ENCODE measurements at regions not wholly inside any gene's neighbourhood (a gene's known extent, or its start where the extent isn't known, plus 50 kb on each side); places are given as distances from the start of the nearest gene placed in this dataset.
"Not testable (repeated sequence)": the region's sequence is repeated elsewhere in the genome, so short reads cannot be mapped to it uniquely, and the experiment has no call there.

DNA sequence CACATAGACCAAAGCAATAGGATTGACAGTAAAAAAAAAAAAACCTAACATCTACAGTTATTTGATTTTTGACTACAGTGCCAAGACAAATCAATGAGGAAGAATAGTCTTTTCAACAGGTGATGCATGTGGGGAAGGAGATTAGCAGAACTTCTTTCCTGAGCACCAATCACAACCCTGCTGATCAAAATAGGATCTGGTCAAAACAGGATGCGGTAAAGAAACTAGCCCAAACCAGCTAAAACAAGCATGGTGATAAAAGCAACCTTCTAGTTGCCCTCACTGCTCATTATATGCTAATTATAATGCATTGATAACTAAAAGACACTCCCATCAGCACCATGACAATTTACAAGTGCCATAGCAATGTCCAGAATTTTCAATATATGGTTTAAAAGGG is 667.5 kb downstream of the GRXCR1 start:
- Histone ChIP-seq H3K4me1 (ENCODE audit: control insufficient read depth in 1 of 2, insufficient read depth in 2 of 2, low read length in 2 of 2) (no peaks in the 10 kb centered on the region), H3K27me3 (ENCODE audit: control insufficient read depth in 1 of 2, insufficient read depth in 2 of 2, low read length in 2 of 2) (no peaks in the 10 kb centered on the region), H3K27ac (ENCODE audit: low read depth, low read length) (no peak overlapping the region), H3K4me3 (ENCODE audit: low read depth in 1 of 2, low read length in 2 of 2) (no peak overlapping the region), H3K9ac (ENCODE audit: low read depth in 1 of 2, low read length in 2 of 2) (no peak overlapping the region), H3K36me3 (ENCODE audit: control insufficient read depth in 1 of 2, insufficient read depth in 2 of 2, low read length in 2 of 2) (no peaks in the 10 kb centered on the region), H3K9me3 (ENCODE audit: control insufficient read depth in 1 of 2, low read length in 2 of 2) (peaks cover 4 to 14% of the 10 kb centered on the region in 2 donors)

- H3K27ac ChIP-seq (ENCODE audit: low read depth, low read length) = no peak overlapping the region
- no peaks in the 10 kb centered on the region for H3K4me1 ChIP-seq (ENCODE audit: control insufficient read depth in 1 of 2, insufficient read depth in 2 of 2, low read length in 2 of 2)
Observed at GRCh38 chr4:43564107-43564506, 671.6 kb downstream of the GRXCR1 start.

GRCh38 chr4:43564591-43564990 is 672.1 kb downstream of the GRXCR1 start:
- Histone ChIP-seq H3K9me3 (ENCODE audit: control insufficient read depth in 1 of 2, low read length in 2 of 2) (peaks cover 2 to 7% of the 10 kb centered on the region in 2 donors), H3K27me3 (ENCODE audit: control insufficient read depth in 1 of 2, insufficient read depth in 2 of 2, low read length in 2 of 2) (no peaks in the 10 kb centered on the region), H3K36me3 (ENCODE audit: control insufficient read depth in 1 of 2, insufficient read depth in 2 of 2, low read length in 2 of 2) (no peaks in the 10 kb centered on the region), H3K27ac (ENCODE audit: low read depth, low read length) (no peak overlapping the region), H3K9ac (ENCODE audit: low read depth in 1 of 2, low read length in 2 of 2) (no peak overlapping the region), H3K4me1 (ENCODE audit: control insufficient read depth in 1 of 2, insufficient read depth in 2 of 2, low read length in 2 of 2) (no peaks in the 10 kb centered on the region), H3K4me3 (ENCODE audit: low read depth in 1 of 2, low read length in 2 of 2) (no peak overlapping the region)

More at GRCh38 chr4:43564107-43564506, 671.6 kb downstream of the GRXCR1 start:
- H3K36me3 ChIP-seq (ENCODE audit: control insufficient read depth in 1 of 2, insufficient read depth in 2 of 2, low read length in 2 of 2) = no peaks in the 10 kb centered on the region
- H3K9ac ChIP-seq (ENCODE audit: low read depth in 1 of 2, low read length in 2 of 2) = no peak overlapping the region
- H3K27me3 ChIP-seq (ENCODE audit: control insufficient read depth in 1 of 2, insufficient read depth in 2 of 2, low read length in 2 of 2) = no peaks in the 10 kb centered on the region
- peaks cover 2 to 7% of the 10 kb centered on the region in 2 donors for H3K9me3 ChIP-seq (ENCODE audit: control insufficient read depth in 1 of 2, low read length in 2 of 2)
- H3K4me3 ChIP-seq (ENCODE audit: low read depth in 1 of 2, low read length in 2 of 2) = no peak overlapping the region

- Histone ChIP-seq H3K4me1 (ENCODE audit: control insufficient read depth in 1 of 2, insufficient read depth in 2 of 2, low read length in 2 of 2) (no peaks in the 10 kb centered on the region), H3K4me3 (ENCODE audit: low read depth in 1 of 2, low read length in 2 of 2) (no peak overlapping the region), H3K36me3 (ENCODE audit: control insufficient read depth in 1 of 2, insufficient read depth in 2 of 2, low read length in 2 of 2) (no peaks in the 10 kb centered on the region), H3K27me3 (ENCODE audit: control insufficient read depth in 1 of 2, insufficient read depth in 2 of 2, low read length in 2 of 2) (no peaks in the 10 kb centered on the region), H3K9me3 (ENCODE audit: control insufficient read depth in 1 of 2, low read length in 2 of 2) (peaks cover 3 to 7% of the 10 kb centered on the region in 2 donors), H3K27ac (ENCODE audit: low read depth, low read length) (no peak overlapping the region), H3K9ac (ENCODE audit: low read depth in 1 of 2, low read length in 2 of 2) (no peak overlapping the region)
Observed at GRCh38 chr4:43567644-43568043, 675.1 kb downstream of the GRXCR1 start.

DNA sequence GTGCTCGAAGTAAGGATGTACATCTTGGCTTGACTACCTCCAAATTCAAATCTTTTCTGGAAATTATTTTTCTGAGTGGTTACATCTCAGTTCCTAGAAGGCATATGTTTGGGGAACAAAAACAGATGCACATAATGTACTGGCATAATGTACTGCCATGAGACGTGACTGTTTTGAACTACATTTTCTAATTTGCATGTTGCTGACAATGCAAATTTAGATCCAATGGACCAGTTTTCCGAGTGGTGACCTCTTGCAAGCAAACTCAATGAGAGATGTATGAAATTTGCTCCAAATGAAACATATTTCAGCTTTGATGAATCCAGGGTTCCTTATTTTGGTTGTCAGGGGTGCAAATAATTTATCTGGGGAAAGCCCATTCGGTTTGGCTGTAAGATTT is 694.3 kb downstream of the GRXCR1 start:
- Histone ChIP-seq H3K27me3 (ENCODE audit: control insufficient read depth in 1 of 2, insufficient read depth in 2 of 2, low read length in 2 of 2) (no peaks in the 10 kb centered on the region), H3K4me3 (ENCODE audit: low read depth in 1 of 2, low read length in 2 of 2) (no peak overlapping the region), H3K9ac (ENCODE audit: low read depth in 1 of 2, low read length in 2 of 2) (no peak overlapping the region), H3K9me3 (ENCODE audit: control insufficient read depth in 1 of 2, low read length in 2 of 2) (peaks cover 0 to 5% of the 10 kb centered on the region in 2 donors), H3K36me3 (ENCODE audit: control insufficient read depth in 1 of 2, insufficient read depth in 2 of 2, low read length in 2 of 2) (no peaks in the 10 kb centered on the region), H3K27ac (ENCODE audit: low read depth, low read length) (no peak overlapping the region), H3K4me1 (ENCODE audit: control insufficient read depth in 1 of 2, insufficient read depth in 2 of 2, low read length in 2 of 2) (no peaks in the 10 kb centered on the region)

GRCh38 chr4:43587758-43588157 is 695.2 kb downstream of the GRXCR1 start:
- Histone ChIP-seq H3K4me3 (ENCODE audit: low read depth in 1 of 2, low read length in 2 of 2) (no peak overlapping the region), H3K27ac (ENCODE audit: low read depth, low read length) (no peak overlapping the region), H3K4me1 (ENCODE audit: control insufficient read depth in 1 of 2, insufficient read depth in 2 of 2, low read length in 2 of 2) (no peaks in the 10 kb centered on the region), H3K9me3 (ENCODE audit: control insufficient read depth in 1 of 2, low read length in 2 of 2) (peaks cover 0 to 5% of the 10 kb centered on the region in 2 donors), H3K36me3 (ENCODE audit: control insufficient read depth in 1 of 2, insufficient read depth in 2 of 2, low read length in 2 of 2) (no peaks in the 10 kb centered on the region), H3K27me3 (ENCODE audit: control insufficient read depth in 1 of 2, insufficient read depth in 2 of 2, low read length in 2 of 2) (no peaks in the 10 kb centered on the region), H3K9ac (ENCODE audit: low read depth in 1 of 2, low read length in 2 of 2) (no peak overlapping the region)

DNA sequence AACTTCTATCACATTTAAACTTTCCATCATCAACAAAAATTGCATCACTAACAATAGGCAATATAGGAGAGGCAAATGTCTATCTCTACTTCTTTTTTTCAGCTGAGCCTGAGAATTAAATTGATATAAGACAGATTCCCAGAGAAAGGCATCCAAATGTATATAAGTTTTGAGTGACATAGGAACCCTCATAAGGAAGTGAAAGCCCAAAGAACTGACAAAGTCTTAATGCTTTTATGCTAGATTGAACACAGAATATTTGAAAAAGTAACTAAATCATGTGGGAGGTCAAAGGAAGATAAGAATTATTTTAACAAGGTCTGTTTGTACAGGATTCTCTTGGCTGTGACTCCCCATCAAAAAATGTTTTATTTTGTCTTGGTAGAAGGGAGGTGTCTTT is 714.9 kb downstream of the GRXCR1 start:
- Histone ChIP-seq H3K27me3 (ENCODE audit: control insufficient read depth in 1 of 2, insufficient read depth in 2 of 2, low read length in 2 of 2) (no peaks in the 10 kb centered on the region), H3K36me3 (ENCODE audit: control insufficient read depth in 1 of 2, insufficient read depth in 2 of 2, low read length in 2 of 2) (no peaks in the 10 kb centered on the region), H3K9ac (ENCODE audit: low read depth in 1 of 2, low read length in 2 of 2) (no peak overlapping the region), H3K27ac (ENCODE audit: low read depth, low read length) (no peak overlapping the region), H3K9me3 (ENCODE audit: control insufficient read depth in 1 of 2, low read length in 2 of 2) (peaks cover 0 to 14% of the 10 kb centered on the region in 2 donors), H3K4me1 (ENCODE audit: control insufficient read depth in 1 of 2, insufficient read depth in 2 of 2, low read length in 2 of 2) (no peaks in the 10 kb centered on the region), H3K4me3 (ENCODE audit: low read depth in 1 of 2, low read length in 2 of 2) (no peak overlapping the region)

DNA sequence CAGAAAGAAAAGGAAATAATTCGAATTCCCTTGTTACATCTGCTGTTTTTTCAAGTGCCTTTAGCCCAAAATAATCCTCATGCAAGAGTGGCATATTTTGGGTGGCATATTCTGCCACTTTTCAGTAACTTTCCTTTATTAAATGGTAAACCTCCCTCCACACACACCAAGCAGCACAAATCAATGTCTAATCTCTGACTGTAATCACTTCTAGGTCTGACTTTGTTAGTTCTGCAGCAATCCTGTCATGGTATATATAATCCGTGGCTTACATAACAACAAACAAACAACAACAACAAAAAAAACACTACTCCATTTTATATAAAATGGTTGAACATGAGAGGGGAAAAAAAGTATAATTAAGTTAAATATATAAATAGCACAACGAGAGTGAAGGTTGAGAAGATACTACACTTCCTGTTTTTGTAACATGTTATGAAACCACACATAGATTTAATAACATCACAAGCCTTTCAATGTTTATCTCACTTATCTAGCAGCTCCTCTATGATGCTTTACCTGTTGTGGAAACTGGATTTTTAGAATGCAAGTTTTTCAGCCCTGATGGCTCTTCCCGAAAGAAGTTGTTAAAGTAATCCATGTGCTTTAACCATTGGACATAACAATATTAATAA is 715.4 kb downstream of the GRXCR1 start:
- peaks cover 0 to 13% of the 10 kb centered on the region in 2 donors for H3K9me3 ChIP-seq (ENCODE audit: control insufficient read depth in 1 of 2, low read length in 2 of 2)
- no peaks in the 10 kb centered on the region for H3K4me1 ChIP-seq (ENCODE audit: control insufficient read depth in 1 of 2, insufficient read depth in 2 of 2, low read length in 2 of 2)
- H3K36me3 ChIP-seq (ENCODE audit: control insufficient read depth in 1 of 2, insufficient read depth in 2 of 2, low read length in 2 of 2) = no peaks in the 10 kb centered on the region
- no peak overlapping the region for H3K4me3 ChIP-seq (ENCODE audit: low read depth in 1 of 2, low read length in 2 of 2)
- no peak overlapping the region for H3K9ac ChIP-seq (ENCODE audit: low read depth in 1 of 2, low read length in 2 of 2)
- no peaks in the 10 kb centered on the region for H3K27me3 ChIP-seq (ENCODE audit: control insufficient read depth in 1 of 2, insufficient read depth in 2 of 2, low read length in 2 of 2)
- H3K27ac ChIP-seq (ENCODE audit: low read depth, low read length) = no peak overlapping the region

GRCh38 chr4:43619219-43619618 is 726.7 kb downstream of the GRXCR1 start:
- Histone ChIP-seq H3K4me3 (ENCODE audit: low read depth in 1 of 2, low read length in 2 of 2) (no peak overlapping the region), H3K36me3 (ENCODE audit: control insufficient read depth in 1 of 2, insufficient read depth in 2 of 2, low read length in 2 of 2) (no peaks in the 10 kb centered on the region), H3K27ac (ENCODE audit: low read depth, low read length) (no peak overlapping the region), H3K9ac (ENCODE audit: low read depth in 1 of 2, low read length in 2 of 2) (no peak overlapping the region), H3K27me3 (ENCODE audit: control insufficient read depth in 1 of 2, insufficient read depth in 2 of 2, low read length in 2 of 2) (no peaks in the 10 kb centered on the region), H3K4me1 (ENCODE audit: control insufficient read depth in 1 of 2, insufficient read depth in 2 of 2, low read length in 2 of 2) (no peaks in the 10 kb centered on the region), H3K9me3 (ENCODE audit: control insufficient read depth in 1 of 2, low read length in 2 of 2) (peaks cover 11 to 14% of the 10 kb centered on the region in 2 donors)

DNA sequence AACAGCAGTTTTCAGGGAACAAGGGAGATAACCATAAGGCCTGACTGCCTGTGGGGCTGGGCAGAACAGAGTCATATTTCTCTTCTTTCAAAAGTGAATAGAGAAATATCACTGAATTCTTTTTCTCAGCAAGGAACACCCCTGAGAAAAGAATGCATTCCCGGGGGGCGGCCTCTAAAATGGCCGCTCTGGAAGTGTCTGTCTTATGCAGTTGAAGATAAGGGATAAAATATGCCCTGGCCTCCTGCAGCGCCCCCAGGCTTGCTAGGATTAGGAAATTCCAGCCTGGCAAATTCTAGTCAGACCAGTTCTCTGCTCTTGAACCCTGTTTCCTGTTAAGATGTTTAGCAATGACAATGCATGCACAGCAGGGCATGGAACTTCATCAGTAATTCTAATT is 745.4 kb downstream of the GRXCR1 start:
- H3K9me3 ChIP-seq (ENCODE audit: control insufficient read depth in 1 of 2, low read length in 2 of 2); H3K27ac ChIP-seq (ENCODE audit: low read depth, low read length); H3K4me1 ChIP-seq (ENCODE audit: control insufficient read depth in 1 of 2, insufficient read depth in 2 of 2, low read length in 2 of 2); H3K27me3 ChIP-seq (ENCODE audit: control insufficient read depth in 1 of 2, insufficient read depth in 2 of 2, low read length in 2 of 2); H3K9ac ChIP-seq (ENCODE audit: low read depth in 1 of 2, low read length in 2 of 2); H3K36me3 ChIP-seq (ENCODE audit: control insufficient read depth in 1 of 2, insufficient read depth in 2 of 2, low read length in 2 of 2); H3K4me3 ChIP-seq (ENCODE audit: low read depth in 1 of 2, low read length in 2 of 2): not testable (repeated sequence)

GRCh38 chr4:43651991-43652390 is 759.5 kb downstream of the GRXCR1 start:
- H3K27ac ChIP-seq (ENCODE audit: low read depth, low read length) = no peak overlapping the region
- H3K4me3 ChIP-seq (ENCODE audit: low read depth in 1 of 2, low read length in 2 of 2) = no peak overlapping the region
- H3K9ac ChIP-seq (ENCODE audit: low read depth in 1 of 2, low read length in 2 of 2) = no peak overlapping the region
- no peaks in the 10 kb centered on the region for H3K27me3 ChIP-seq (ENCODE audit: control insufficient read depth in 1 of 2, insufficient read depth in 2 of 2, low read length in 2 of 2)
- no peaks in the 10 kb centered on the region for H3K4me1 ChIP-seq (ENCODE audit: control insufficient read depth in 1 of 2, insufficient read depth in 2 of 2, low read length in 2 of 2)
- no peaks in the 10 kb centered on the region for H3K36me3 ChIP-seq (ENCODE audit: control insufficient read depth in 1 of 2, insufficient read depth in 2 of 2, low read length in 2 of 2)
- peaks cover 9 to 13% of the 10 kb centered on the region in 2 donors for H3K9me3 ChIP-seq (ENCODE audit: control insufficient read depth in 1 of 2, low read length in 2 of 2)

Data from duodenal mucosa (tissue), 2 donors.